ENCODE measurements at regions not wholly inside any gene's neighbourhood (a gene's known extent, or its start where the extent isn't known, plus 50 kb on each side); places are given as distances from the start of the nearest gene placed in this dataset.

DNA sequence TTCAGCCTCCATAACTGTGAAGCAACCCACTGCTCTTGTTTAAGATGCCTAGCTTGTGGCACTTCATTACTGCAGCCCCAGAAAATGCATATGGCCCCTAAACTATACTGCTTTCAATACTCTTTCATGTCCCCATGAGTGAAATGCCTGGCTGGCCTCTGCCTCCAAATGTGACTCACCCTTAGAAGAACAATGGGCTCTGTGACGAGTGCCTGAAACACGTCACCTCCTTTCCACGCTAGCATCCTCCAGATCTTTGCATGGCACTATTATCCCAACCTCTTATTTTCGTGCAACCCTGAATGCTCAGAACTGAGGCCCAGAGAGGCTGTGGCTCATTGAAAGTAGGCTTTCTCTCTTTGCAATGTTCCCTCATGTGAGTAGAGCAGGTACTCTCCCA is 233.1 kb downstream of the CBLN1 start:
- TF ChIP-seq EZH2 (IDR thresholded peaks at IDR 0.05; ENCODE audit: borderline replicate concordance), result no peak
- TF ChIP-seq, protein P1, sequence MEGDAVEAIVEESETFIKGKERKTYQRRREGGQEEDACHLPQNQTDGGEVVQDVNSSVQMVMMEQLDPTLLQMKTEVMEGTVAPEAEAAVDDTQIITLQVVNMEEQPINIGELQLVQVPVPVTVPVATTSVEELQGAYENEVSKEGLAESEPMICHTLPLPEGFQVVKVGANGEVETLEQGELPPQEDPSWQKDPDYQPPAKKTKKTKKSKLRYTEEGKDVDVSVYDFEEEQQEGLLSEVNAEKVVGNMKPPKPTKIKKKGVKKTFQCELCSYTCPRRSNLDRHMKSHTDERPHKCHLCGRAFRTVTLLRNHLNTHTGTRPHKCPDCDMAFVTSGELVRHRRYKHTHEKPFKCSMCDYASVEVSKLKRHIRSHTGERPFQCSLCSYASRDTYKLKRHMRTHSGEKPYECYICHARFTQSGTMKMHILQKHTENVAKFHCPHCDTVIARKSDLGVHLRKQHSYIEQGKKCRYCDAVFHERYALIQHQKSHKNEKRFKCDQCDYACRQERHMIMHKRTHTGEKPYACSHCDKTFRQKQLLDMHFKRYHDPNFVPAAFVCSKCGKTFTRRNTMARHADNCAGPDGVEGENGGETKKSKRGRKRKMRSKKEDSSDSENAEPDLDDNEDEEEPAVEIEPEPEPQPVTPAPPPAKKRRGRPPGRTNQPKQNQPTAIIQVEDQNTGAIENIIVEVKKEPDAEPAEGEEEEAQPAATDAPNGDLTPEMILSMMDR (IDR thresholded peaks at IDR 0.05; ENCODE audit: poor library complexity), result no peak

Measured in hepatocyte (in vitro differentiated cells).